Fibroblast of skin of back (primary cell): ENCODE measurements at regions not wholly inside any gene's neighbourhood (a gene's known extent, or its start where the extent isn't known, plus 50 kb on each side); places are given as distances from the start of the nearest gene placed in this dataset.

Experiments
- DNase-seq: peaks from one replicate; pipeline ENCODE4 v3.0.0-alpha.2; 2013

GRCh38 chr1:79133774-79134364 is 127.3 kb upstream of the ADGRL4 start:
- DNase-seq = no peak

- no peak for DNase-seq
These were observed 125.1 kb upstream of the ADGRL4 start for GRCh38 chr1:79131626-79132025.

GRCh38 chr1:79129914-79130313 is 123.4 kb upstream of the ADGRL4 start:
- no peak for DNase-seq

- DNase-seq = peak; percentile 82
These were observed 122.2 kb upstream of the ADGRL4 start for GRCh38 chr1:79128722-79129121.

GRCh38 chr1:79124756-79125155 is 118.2 kb upstream of the ADGRL4 start:
- DNase-seq = no peak

- DNase-seq = no peak
These were observed 116.0 kb upstream of the ADGRL4 start for GRCh38 chr1:79122521-79122920.

GRCh38 chr1:79117376-79117775 is 110.8 kb upstream of the ADGRL4 start:
- DNase-seq = no peak

- DNase-seq = no peak
These were observed 107.3 kb upstream of the ADGRL4 start for GRCh38 chr1:79113836-79114235.

- DNase-seq = no peak
These were observed 104.2 kb upstream of the ADGRL4 start for GRCh38 chr1:79110749-79111148.

GRCh38 chr1:79109445-79109844 is 102.9 kb upstream of the ADGRL4 start:
- DNase-seq = no peak

GRCh38 chr1:79105500-79105899 is 99.0 kb upstream of the ADGRL4 start:
- DNase-seq = peak; percentile 34

GRCh38 chr1:79104617-79105016 is 98.1 kb upstream of the ADGRL4 start:
- no peak for DNase-seq

- DNase-seq = peak; percentile 45
These were observed 93.9 kb upstream of the ADGRL4 start for GRCh38 chr1:79100385-79100784.

- DNase-seq = no peak
These were observed 84.5 kb upstream of the ADGRL4 start for GRCh38 chr1:79090985-79091384.

- DNase-seq = no peak
These were observed 83.4 kb upstream of the ADGRL4 start for GRCh38 chr1:79089946-79090345.

GRCh38 chr1:79082233-79082632 is 75.7 kb upstream of the ADGRL4 start:
- DNase-seq = no peak

- peak; percentile 88 for DNase-seq
These were observed 73.2 kb upstream of the ADGRL4 start for GRCh38 chr1:79079770-79080169.

GRCh38 chr1:79074975-79075374 is 68.4 kb upstream of the ADGRL4 start:
- no peak for DNase-seq

- no peak for DNase-seq
These were observed 63.3 kb upstream of the ADGRL4 start for GRCh38 chr1:79069828-79070227.

- peak; percentile 7 for DNase-seq
These were observed 52.8 kb upstream of the ADGRL4 start for GRCh38 chr1:79059341-79059740.
